Muscle of back (tissue), 3 donors: ENCODE measurements at regions not wholly inside any gene's neighbourhood (a gene's known extent, or its start where the extent isn't known, plus 50 kb on each side); places are given as distances from the start of the nearest gene placed in this dataset.
"Not testable (repeated sequence)": the region's sequence is repeated elsewhere in the genome, so short reads cannot be mapped to it uniquely, and the experiment has no call there.

ENCODE experiments used
- DNase-seq, 3 donors: peaks; one replicate each; pipeline versions ENCODE4 v3.0.0 to v3.0.0-alpha.2; 2013

DNA sequence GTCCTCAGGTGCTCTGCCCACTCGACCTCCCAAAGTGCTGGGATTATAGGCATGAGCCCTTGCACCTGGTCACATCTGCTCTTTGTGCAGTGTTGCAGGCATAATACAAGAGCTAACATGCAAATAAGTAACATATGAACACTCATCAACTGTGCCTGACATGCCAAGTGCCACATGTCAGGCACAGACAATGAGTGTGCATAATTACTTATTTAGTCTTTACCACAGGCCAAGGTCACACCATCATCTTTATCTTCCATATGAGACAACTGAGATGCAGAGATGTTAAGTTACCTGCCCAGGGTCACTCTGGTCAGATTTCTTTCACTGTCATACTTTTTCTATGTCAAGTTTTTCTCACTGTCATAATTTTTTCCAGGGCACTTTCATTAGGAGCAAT, 126.1 kb downstream of the PPIAL4G start:
- no peak for DNase-seq

DNA sequence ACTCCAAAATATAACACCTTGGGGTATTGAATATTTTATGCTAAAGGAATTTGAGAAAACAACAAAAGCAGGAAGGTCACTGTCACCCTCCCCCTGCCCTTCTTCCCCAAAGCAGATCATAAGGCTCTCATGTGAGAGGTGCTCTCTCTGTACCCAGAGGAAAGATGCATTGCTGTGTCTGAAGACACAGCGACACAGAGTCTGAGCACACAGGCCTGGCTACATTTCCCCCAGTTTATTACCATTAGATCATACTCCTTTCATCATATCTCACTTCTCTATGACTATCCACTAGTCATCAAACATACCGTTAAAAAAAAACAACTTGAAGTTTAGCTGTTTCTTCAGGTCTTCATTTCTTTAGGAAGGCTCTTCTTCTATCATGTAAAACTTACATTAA, 127.1 kb downstream of the PPIAL4G start:
- DNase-seq, result no peak

DNA sequence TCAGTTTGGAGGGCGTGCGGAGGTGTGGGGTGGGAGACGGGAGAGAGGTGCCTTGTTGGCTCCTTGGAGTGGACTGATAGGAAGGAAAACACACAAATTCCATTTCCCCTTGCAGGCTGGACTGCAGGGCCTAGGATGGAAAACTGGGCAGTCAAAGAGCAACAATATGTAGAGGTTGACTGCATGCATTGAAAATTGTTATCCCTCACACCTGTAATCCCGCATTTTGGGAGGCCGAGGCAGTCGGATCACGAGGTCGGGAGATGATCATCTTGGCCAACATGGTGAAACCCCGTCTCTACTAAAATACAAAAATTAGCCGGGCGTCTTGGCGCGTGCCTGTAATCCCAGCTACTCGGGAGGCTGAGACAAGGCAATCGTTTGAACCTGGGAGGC, 128.2 kb downstream of the PPIAL4G start:
- no peak for DNase-seq

DNA sequence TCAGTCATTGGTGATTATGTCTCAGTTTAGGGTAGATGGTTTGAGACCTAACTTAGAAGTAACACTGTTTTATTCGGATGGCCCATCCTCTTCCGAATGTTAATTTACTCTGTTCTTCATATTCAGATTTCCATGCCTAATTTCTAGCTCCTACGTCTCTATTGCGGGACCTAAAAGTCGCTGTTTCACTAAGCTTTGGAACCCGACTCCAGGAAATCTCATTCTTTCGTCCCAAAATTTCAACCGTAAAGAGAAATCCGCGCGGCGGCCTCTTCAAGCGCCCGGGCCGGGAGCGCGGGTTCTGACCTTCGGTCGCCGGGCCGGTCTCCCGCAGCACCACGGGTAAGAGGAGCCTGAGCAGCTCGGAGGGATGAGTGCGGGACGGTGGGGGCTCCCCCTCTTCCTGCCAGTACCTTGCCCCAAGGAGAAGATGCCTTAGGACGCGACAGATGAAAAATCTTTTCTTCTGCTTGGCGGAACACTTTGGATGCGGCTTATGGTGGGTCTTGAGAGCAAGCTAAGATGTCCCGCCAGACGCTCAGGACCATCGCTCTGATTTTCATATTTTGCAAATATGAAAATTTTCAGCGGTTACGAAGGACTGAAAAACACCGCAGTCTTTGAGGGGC, 128.7 kb downstream of the PPIAL4G start:
- DNase-seq, result peak in 1 of 3 donors; percentile 22

DNA sequence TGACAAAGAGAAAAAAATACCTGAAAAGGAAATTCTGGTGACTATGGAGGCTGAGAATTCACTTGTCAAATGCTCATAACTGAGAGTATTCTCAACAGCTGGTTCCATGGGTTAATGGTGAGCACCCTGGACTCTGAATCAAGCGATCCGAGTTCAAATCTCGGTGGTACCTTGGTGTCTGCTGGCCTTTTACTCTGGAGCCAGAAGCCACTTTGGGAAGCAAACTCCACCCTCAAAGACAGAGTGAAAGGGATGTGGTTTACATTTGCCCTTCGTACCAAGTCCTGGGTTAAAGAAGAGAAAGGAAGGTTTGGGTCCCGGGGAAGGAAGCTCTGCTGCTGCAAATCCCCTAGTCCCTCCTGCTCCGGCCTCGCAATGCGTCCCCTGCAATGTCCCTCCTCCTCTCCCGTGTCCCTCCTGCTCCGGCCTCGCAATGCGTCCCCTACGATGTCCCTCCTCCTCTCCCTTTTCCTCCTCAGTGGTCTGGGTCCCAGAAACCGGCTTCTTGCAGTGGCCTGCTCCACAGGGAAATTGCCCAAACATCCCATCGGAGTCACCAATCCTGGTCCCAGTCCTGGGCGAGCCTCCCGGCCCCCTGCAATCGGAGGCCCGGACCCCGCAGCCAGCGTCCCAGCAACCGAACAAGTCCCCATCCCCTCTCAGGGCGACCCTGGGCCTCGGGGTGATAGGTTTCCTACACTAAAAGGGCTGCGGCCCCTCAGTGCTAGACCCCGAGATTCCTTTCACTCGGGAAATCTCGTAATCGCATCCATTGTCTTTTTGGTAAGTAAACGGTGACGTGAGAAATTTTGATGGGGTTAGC, 129.4 kb downstream of the PPIAL4G start:
- DNase-seq, result peak in 1 of 3 donors; percentile 60

DNA sequence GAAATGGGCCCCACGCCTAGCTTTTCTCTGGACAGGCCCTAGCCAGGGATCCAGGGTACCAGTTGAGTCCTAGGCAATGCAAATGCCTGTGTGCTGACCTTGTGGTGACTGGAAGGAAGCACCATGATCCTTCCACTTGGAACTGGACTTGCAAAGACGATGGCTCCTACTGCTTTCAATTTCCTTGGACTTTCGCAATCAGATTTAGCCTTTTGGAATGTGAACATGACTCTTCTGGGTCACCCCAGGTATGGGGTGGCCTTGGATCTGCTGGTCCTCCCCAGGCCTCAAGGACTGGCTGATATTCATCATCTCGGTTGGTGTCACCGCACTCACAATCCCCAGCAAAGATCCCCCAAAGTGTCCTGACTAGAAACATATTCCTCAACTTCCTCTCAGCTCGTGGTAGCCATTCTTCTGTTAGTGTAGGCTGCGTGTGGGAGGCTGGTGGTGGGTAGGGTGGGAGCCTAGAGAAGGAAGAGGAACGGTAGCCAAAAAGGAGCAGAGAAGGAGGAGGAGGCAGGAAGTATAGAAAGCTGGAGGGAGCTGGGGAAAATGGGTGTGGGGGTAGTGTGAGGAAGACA, 130.5 kb downstream of the PPIAL4G start:
- no peak for DNase-seq

DNA sequence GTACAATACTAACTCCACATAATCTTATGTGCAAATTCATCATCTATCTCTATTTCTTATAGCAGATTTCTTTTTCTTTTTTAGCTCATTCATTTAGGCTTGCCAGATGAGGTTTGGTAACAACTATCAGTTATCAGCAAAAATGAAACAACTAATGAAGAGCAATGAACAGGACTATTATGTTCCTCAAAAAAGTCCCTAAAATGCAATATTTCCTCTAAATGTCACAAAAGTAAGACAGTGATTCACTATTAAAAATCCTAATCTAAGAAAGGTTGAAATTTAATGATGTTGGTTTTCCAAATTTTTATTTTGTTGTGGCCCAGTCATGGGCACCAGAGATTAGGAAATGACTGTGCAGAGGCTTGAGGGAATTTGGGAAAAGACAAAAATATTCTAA, 135.3 kb downstream of the PPIAL4G start:
- no peak for DNase-seq

DNA sequence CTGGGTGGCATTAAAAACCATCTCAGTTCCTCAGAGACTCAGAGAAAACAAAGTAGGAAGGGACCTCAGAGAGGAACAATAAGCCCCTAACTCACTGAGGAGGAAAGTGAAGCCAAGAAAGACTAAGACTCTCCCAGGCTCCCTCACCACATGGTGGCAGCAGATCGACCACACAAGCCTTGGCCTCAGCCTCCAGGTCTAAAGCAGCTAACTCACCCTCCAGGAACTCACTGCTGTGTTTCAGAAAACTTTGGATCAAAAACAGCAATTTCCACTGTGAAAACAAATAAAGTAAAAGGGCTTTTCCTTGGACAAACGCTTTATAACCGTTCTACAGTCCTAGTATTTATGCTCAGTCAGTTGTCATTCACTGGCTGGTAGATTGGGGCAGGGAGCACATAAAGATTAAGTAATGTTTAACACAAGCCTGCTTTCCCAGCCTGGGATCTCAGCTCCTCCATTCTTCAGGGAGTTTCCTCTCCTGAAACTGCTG, 137.4 kb downstream of the PPIAL4G start:
- peak in 1 of 3 donors; percentile 29 for DNase-seq

DNA sequence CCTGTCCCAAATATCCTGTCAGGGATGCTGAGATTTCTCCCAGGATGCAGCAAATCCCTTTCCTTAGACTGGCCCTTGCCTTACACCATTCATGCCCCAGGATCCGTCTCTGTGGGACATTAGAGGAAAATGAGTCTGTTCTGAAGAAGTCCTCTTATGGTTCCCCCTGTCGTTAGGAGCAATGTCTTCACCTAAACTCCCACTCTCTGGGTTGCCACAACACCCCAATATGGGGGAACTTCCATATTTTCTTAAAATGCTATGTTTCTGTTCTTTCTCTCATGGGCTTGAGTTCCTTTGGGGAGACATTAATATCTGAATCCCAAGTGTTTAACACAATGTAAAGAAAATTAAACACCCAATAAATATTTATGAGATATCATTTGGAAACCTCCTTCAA, 138.5 kb downstream of the PPIAL4G start:
- DNase-seq, result not testable (repeated sequence)

DNA sequence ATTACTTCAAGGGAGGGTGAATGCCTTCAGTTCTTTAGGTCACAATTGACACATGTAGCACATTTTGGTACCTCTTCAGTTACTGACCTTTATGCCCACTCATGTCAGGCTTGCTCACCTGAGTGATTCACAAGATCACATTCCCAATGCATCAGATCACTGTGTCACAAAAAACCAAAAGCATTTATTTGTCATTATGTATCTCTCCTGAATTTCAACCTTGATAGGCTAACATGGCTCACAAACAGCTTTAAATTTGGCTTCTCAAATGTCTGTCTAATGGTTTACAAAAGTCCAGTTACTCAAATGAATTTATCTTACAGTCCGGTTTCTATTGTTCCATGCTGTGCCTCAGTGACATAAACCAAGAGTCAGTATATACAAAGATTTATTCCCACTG, 141.4 kb downstream of the PPIAL4G start:
- DNase-seq, result not testable (repeated sequence)

DNA sequence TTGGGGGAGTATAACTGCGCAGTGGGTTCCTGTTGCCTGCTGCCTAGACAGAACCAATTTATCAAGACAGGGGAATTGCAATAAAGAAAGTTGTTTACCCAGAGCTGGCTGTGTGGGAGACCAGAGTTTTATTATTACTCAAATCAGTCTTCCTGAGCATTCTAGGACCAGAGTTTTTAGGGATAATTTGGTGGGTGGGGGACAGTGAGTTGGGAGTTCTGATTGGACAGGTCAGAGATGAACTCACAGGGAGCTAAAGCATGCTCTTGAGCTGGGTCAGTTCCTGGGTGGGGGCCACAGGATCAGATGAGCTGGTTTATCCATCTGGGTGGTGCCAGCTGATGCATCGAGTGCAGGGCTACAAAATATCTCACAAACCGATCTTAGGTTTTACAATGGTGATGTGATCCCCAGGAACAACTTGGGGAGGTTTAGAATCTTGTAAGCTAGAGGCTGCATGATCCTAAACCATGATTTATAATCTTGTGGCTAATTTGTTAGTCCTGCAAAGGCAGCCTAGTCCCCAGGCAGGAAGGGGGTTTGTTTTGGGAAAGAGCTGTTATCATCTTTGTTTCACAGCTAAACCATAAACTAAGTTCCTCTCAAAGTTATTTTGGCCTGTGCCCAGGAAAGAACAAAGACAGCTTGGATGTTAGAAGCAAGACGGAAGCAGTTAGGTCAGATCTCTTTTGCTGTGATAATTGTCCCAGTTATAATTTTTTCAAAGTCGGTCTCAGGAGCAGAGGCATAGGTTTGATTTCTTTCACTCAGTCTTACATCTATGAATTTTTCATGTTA, 146.8 kb downstream of the PPIAL4G start:
- DNase-seq, result not testable (repeated sequence)

DNA sequence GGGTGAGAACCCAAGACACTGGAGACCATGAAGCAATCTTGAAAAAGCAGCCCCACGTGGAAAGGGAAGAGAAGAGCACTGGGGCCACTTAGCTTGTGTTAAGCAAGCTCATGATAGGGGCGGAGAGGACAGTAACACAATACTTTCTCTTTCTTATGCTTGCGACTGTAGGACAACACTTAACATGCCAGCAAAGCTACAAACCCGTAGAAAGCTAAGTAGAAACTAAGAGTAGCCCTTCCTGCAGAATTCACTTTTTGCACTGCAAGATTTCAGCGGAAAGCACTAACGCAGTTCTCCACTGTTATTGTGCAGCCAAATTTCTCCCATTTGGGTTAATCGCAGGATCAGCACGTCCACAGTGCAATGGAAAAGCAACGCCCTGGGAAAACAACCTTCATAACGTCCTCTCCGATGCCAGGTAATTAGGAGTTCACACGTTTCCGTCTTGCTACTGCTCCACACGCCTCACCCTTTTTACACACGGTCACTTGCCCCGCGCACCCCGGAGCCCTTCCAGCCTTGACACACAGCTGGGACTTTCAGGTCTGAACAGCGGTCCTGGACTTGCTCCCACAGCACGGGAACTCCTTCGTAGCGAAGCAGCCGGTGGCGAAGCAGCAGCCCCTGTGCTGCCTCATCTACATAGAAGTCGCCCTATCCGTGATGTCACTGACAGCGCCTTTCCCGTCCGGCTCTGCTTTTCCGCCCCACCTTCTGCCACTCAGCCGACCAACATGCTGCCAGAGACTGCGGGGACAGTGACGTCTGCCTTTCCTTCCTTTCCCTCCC, 148.6 kb downstream of the PPIAL4G start:
- peak; percentile 85 to 91 (median 87) for DNase-seq

DNA sequence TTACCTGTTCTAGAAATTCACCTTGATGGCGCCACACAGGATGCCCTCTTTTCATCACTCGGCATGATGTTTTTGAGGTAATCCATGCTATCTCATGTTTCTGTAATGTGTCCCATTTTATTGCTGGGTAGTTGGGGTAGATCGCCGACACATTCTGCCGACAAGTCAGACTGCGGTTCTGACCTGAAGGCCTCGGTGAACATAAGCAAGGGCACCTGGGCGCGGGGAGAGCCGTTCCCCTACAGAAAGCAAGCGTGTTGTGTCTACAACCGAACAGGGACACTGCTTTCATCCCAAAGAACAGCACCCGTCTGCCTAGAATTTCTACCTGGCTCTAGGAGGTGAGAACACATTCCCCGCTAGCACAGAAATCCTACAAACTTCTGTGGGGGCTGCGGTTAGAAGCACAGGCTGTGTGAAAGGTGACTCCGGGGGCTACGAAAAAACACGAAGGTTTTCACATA, 149.2 kb downstream of the PPIAL4G start:
- DNase-seq, result peak in 1 of 3 donors; percentile 22

DNA sequence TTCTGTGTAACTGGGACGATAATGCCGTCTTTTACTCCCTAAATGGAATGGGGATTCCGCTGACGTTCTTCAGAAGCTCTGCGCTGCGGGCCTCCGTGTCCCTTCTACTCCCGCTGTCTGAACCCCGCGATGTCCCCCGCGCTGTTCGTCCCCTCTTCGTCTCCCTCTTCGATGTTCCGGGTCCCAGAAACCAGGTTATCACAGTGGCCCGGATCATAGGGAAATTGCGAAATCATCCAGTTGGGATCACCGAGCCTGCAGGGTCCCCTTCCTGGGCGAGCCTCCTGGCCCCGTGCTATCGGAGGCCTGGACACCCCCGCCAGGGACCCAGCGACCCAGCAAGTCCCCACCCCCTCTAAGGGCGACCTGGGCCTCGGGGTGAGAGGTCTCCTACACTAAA, 154.2 kb downstream of the PPIAL4G start:
- no peak for DNase-seq

DNA sequence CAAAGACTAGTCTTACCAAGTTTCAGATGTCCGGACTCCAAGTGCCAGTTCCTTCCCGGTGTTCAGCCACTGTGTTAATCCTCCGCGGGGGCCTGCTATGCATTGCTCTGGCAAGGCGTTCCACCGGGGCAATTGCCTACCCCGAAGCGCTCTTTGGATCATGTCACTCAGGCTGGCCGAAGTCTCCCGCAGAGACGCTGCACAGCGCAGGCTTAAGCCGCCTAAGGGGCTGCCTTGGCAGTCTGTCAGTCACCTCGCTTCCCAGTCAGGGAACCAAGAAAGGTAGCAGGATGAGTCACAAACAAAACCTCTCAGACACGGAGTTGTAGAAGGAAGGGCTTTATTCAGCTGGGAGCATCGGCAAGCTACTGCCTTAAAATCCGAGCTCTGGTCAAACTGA, 158.1 kb downstream of the PPIAL4G start:
- DNase-seq, result not testable (repeated sequence)

DNA sequence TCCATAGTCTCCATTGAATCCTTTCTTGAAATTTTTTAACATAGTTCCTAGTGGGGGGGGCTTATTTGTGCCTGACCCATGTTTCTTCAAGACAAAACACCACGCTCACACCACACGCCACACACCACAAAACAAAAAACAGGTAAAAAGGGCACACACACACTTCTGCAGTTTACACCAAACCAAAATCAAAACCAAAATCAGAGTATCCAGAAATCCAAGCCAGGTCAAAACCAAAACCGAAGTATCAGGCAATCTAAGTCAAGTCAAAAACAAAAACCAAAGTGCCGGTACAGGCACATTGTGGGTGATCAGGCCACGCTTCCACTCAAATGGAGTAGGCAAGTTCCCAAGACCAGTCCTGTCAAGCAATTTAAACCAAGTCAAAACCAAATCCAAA, 158.6 kb downstream of the PPIAL4G start:
- DNase-seq, result not testable (repeated sequence)

DNA sequence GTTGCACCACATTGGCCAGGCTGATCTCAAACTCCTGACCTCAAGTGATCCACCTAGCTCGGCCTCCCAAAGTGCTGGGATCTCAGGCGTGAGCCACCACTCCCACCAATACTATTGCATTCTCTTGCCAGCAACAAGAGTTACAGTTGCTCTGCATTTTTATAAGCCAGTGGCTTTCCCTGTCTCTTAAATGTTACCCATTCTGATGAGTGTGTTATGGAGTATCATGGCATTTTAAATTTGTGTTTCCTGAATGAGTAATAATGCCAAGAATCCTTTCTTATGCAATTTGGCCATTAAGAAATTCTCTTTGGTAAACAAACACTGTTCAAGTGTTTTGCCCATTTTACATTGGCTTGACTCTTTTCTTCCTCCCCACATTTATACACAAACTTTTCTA, 163.0 kb downstream of the PPIAL4G start:
- not testable (repeated sequence) for DNase-seq

DNA sequence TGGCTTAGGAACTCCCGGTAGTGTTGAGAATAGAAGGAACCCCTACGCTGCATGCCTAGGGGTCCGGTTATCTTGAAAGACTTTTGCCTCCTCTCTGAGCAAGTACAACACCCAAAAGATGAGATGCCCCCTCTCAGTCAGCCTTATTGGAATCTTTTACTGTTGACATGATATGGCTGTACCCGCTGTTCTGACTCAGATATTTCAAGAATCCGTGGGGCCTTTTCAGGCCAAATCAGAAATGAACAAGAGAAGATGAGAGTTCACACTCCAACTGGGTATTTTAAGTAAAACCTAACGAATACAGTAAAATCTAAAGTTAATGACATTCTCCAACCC, 164.2 kb downstream of the PPIAL4G start:
- no peak for DNase-seq

DNA sequence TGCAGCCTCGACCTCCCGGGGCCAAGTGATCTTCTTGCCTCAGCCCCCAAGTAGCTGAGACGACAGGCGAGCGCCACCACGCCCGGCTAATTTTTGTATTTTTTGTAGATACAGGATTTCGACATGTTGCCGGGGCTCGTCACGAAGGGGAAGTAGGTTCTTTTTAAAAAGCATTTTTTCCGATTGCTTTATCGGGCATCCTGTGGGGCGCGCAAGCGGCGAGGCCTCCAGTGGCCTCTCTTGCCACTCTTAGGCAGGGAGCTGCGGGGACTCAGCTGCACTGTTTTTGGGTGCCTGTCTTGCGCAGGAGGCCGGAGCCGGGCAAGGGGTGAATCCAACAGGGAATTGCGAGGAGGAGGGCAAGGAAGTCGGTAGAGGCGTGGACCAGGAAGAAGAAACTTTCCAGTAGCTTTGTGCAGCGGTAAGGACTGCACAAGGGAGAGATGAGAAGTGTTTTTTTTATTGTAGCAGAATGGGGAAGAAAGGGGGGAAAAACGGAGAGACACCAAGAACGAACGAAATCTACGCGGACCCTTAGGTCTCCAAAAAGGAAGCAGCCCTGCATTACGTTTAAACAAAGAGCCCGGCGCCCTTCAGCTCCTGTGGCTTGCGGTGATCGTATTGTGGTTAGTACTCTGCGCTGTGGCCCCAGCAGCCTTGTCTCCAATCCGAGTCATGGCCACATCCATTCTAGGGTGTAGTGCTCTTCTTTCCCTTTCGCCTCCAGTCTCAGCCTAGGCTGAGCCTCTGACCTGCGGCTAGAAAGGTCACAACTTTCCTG, 164.8 kb downstream of the PPIAL4G start:
- DNase-seq, result peak in 2 of 3 donors; percentile 15 to 59

DNA sequence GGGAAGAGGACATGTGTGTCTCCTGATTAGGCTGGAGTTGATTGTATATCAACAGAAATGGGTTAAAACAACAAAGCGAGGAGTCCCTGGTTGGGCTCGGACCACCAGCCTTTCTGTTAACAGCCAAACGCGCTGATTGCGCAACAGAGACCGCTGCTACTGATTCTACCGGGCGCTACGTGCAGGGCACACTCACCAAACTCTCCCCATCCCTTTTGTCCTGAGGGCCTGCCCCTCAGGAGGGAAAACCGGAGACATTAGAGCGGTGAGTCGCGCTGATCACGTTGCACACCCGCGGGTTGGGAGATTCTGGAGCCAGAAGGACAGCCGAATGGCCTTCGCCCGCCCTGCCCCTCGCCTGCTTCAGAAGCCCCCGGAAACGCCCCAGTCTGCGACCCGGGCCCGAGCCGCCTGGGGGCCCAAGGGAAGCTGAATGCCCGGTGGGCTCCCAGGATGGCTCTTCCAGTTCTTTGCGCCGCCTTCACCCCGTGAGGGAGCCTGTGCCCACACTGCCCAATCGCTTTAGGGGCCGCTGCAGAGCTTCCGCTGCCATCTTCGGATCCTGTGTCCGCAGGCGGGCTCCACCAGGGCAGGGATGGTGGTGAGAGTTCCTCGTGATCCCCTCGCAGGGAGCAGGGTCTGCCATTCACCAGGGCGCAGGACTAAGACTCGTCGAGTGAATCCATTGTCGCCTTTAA, 165.4 kb upstream of the NBPF11 start:
- DNase-seq, result no peak
